DLD1 (cell line): ENCODE measurements at regions not wholly inside any gene's neighbourhood (a gene's known extent, or its start where the extent isn't known, plus 50 kb on each side); places are given as distances from the start of the nearest gene placed in this dataset.

Source experiments
- in situ Hi-C: cut with HindIII; loops from 2 replicates; pipeline ENCODE4 v1.10.0; 2017; ENCODE audit warnings: low sequenced_read_pairs

DNA sequence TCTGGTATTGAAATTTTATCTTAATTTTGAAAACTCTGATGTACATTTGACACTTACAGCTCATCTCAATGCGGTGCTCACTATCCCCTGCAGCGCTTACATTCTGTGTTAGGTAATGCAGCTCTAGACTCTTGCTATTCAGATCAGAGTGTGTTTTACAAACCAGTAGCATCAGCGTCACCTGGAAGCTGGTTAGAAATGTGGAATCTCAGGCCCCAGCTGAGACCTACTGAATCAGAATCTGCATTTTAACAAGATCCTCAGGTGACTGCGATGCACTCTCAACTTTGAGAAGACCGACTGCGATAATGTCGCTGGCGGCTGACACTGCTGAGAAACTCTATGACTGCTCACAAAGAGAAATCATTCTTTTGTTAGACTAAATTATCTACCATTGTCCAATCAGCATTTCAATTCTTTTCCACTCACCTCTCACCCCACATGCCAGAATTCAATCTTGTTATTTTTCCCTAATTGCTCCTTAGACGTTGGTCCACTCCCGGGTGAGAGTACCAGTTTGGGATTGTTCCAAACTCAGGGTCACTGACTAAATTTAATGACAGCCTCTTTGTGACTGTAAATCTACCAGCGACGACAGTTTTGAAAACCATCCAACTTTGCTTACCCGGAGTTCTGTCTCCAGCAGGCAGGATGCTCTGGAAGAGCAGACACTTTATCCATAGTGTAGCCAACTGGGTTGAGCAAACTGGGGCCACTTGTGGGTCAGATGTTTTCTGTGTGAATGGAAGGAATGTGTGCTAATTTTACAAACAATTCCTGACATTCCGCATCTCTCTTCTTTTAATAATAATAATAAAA is 140.1 kb upstream of the BTBD3 start:
- in situ Hi-C loops: no loop called here

- in situ Hi-C loops: no loop called here
Observed at GRCh38 chr20:11778206-11778570, 139.5 kb upstream of the BTBD3 start.

- in situ Hi-C loops: no loop called here
Observed at GRCh38 chr20:11780765-11781369, 136.8 kb upstream of the BTBD3 start.

GRCh38 chr20:11783102-11783850 is 134.4 kb upstream of the BTBD3 start:
- in situ Hi-C loops: no loop called here

DNA sequence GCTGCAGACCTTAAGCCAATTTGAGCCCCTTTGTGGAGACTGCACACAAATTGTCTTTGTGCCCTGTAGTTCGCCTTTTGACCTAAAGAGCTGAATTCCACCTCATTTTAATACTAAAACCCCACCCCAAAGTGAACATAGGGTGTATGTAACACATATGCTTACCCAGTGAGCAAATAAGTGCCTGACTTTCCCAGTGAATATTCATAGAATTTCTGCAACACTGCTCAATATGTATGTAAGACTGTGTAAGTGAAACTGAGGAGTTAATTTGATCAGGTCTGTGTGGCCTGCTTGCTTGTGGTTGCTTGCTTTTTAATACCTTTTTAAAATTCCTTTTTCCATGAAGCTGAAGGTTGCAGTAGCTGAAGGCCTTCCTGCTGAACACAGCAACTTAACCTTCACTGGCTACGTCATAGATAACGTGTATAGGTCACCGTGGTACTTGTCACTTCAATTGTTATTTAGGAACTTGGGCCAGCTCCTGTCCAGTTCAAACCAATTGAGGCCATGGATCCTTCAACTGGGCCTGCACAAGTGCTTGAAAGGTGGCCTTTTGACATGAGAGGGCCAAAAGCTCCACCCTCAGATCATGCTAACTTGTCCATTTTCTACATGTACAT is 131.7 kb upstream of the BTBD3 start:
- in situ Hi-C loops: no loop called here

DNA sequence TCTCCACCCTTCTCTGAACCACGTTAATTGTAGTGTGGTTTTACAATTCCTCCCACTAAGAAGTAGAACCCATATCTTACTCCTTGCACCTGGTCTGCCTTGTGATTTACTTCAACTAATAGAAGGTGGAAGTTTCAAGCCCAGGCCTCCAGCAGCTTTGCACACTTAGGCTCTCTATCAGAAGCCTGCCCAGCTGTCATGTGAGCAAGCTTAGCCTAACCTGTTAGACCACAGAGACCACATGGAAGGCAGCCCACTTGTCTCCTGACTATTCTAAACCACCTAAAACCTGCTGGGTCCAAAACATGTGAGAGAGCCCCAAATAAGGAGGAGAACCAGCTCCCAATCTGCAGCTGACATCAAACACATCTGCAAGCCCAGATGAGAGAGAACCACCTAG is 127.6 kb upstream of the BTBD3 start:
- in situ Hi-C loops: no loop called here

- in situ Hi-C loops: no loop called here
Observed at GRCh38 chr20:11791316-11791715, 126.4 kb upstream of the BTBD3 start.

DNA sequence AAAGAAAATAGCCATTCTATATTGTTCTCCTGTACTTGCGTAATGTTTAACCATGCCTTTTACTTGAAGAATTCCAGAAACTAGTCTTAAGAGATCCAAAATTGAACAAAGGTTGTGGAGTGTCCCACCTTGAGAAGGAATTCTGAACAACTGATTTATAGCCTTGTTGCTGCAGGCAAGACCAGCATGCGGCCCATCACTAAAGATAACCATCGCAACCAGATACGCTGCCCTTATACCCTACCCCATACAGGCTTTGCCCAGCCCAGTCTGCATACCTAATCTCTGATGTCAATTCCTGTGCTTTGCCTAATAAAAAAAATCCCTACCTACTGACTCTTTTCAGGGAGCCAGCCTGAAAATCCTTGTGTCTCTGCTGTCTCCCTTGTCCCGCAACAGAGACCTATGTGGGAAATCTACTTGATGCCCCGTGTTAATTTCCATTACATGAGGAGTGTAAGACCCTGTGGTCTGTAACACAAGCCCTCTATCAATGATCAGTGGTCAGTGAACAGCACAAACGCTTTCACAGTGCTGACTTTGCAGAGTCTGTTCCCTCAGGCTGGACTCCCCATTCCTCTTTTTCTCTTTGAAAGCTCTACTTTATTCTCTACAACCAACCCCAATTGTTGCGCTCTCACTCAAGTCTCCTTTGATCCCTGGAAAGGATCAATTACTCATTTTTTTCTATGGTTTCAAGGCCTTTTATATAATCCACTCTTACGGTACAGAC is 125.7 kb upstream of the BTBD3 start:
- in situ Hi-C loops: no loop called here

DNA sequence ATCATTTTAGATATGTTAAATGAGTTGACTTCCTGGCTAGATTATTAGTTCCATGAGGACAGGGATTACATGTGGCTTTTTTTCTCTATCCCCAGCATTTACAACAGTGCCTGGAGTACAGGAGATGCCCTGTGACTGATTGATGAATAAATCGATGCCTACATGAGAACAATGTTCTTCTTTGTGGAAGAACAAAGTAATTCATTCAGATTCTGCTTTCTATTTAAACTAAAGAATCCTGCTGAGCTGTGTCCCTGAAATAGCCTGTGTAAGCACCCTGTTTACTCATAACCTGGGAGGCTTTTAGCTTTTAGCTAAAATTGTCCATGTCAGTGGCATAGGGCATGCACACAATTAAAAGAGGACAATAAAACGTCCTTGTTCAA is 125.1 kb upstream of the BTBD3 start:
- in situ Hi-C loops: no loop called here

DNA sequence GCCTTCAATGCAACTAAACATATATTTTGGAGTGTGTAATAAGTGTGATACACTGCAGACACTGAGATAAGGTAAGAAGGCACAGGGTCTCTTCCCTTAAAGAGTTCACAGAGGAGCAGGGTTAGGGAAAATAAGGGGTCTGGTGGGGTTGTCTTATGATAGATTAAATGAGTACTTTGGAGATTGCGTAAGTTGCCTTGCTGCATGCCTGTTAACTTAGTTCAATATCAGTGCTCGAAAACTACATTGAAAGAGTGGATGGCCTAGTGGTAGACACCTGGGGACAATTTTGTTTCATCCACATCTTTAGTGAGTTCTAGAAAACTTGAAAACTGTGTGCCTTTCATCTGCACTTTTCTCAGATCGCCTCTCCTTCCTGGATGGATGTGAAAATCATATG is 123.2 kb upstream of the BTBD3 start:
- in situ Hi-C loops: no loop called here

DNA sequence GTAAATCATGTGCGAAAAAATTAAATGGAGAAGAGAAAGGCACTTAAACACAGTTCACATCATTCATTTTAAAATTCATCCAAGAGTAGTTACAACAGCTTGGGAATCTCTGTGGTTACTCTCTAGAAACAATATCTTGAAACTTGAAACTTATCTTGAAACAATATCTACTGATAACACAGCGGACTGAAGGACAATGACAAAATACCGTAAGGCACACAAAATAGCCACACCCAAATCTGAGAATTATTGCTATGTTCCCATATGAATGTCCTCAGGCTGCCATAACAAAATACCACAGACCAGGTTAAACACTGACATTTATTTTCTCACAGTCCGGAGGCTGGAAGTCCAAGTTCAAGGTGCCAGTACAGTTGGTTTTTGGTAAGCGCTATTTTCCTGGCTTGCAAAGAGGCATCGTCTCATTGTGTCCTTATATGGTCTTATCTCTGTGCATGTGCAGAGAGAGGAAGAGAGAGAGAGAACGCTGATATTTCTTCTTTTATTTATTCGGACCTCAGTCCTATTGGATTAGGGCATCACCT is 122.5 kb upstream of the BTBD3 start:
- in situ Hi-C loops: no loop called here

DNA sequence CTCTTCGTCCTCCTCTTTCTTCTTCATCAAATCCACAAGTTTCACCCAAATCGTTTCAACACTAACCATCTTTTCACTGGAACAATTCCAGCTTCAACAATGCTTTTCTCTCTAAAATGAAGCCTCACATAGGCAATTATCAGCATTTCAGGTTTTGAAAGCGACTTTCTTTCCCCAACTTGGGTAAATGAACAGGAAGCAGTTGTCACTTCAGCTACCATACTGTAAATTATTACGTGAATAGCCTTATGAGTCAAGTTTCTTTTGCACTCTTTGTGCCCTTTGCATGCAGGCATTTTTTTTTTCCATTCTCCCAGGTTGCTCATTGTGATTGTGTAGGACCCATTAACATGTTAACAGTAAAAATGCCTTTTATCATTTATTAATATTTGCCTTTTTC is 121.7 kb upstream of the BTBD3 start:
- in situ Hi-C loops: no loop called here

- in situ Hi-C loops: no loop called here
Observed at GRCh38 chr20:11797156-11797555, 120.5 kb upstream of the BTBD3 start.

DNA sequence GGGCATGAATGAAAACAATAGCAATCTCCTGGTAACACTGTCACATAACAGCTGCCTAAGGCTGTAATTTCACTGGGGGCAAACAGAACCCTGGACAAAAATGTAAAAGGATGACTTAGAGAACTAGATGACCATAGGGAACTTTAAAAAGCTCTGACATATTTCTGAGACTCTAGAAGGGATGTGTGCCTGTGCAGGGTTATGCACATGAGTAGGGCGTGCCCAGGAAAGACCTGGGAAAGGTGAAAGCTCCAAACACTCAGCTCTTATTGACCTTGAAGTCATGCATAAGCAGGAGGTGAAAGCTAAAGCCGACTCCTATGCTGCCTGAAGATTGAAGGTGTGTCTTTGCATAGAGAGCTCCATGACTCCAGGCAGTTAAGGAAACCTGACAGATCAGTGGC is 118.4 kb upstream of the BTBD3 start:
- in situ Hi-C loops: no loop called here

DNA sequence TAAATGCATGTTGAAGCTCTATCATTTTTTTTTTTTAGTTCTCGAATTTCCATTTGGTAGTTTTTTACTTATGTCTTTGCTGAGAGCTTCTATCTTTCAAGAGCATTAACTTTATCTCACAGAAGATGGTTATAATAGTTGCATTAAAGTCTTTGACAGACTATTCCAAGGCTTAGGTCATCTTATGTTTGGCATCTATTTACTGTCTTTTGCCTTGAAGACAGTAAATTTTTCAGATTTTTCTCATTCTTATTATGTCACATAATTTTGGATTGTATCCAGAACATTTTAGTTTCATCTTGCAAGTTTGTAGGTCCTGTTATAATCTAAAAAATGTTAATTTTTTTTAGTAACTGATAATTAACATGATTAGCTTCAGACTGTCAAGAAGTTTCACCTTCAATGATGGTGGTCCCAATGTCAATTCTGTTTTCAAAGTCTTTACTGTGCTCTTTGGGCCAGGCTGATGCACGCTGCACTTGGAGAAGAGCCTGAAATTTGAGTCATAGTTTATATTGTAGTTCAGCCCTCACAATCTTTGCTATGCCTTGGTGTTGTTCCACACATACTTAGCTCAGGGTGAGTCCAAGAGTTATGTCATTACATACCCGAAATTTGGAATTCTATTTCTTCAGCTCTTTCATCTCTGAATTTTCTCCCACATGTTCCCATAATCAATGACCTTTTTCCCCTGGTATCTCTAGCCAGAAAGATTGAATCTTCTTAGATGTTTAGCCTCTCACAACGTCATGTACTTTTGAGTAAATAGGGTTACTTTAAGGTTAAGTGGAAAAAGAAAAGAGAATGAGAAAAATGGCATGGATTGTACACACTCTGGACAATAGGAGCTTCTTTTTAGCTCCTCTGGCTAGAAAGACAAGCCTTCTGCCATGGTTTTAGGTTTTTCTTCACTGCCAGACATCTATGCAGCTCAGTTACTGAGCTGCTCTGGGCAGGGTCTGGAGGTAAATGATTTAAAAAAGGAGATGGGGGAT is 110.3 kb upstream of the BTBD3 start:
- in situ Hi-C loops: no loop called here

GRCh38 chr20:11808841-11809240 is 108.9 kb upstream of the BTBD3 start:
- in situ Hi-C loops: no loop called here

DNA sequence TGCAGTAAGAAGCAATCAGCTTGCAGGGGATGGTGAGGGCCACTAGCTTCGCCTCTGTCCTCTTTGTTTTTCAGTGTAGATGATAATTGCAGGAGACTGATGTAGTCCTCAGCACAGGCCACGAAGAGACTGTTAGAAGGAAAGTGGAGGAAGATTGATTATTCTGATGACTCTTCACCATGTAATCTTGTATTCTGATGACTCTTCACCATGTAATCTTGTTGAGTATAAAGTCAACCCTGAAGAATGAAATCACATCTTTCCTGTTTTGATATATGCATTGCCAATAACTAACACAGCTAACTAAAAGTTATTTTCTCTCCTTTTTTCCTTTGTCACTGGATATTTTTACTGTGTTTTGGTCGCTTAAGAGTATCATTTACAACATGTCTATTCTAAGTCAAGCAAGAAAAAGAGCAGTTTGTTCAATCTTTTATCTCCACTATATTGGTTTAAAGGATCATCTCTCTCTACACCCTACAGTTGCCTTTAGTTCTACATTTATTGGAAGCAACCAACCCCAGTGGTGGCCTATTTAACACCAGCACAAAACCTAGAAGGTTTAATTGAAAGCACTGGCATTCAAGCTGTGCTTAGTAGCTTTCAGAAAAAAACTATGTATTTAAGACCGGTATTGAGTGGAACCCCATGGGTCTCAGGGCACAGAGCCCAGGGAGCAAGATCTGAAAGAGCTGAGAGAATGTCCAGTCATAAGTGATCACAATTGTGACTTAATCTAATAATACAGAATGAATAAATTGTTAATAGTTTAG is 107.2 kb upstream of the BTBD3 start:
- in situ Hi-C loops: no loop called here

GRCh38 chr20:11813106-11813890 is 104.4 kb upstream of the BTBD3 start:
- in situ Hi-C loops: no loop called here
